SK-N-SH (cell line): ENCODE measurements at regions not wholly inside any gene's neighbourhood (a gene's known extent, or its start where the extent isn't known, plus 50 kb on each side); places are given as distances from the start of the nearest gene placed in this dataset.
A peak's percentile ranks its signal among the peaks of the same experiment; 100 is the strongest.

Experiments
- CTCF ChIA-PET: fragments of 300-600, 350-600 bp; formaldehyde crosslinking; extraction: SDS; loops from one replicate; lab custom pipeline; 2021; lab: Yijun Ruan, JAX
- POLR2A ChIA-PET: fragments of 350-600 bp; sonication (Branson Sonifier 250); formaldehyde crosslinking; extraction: SDS; loops from one replicate; lab custom pipeline; 2020; ENCODE audit warnings: antibody characterized with exemption, inconsistent platforms; lab: Yijun Ruan, JAX
- DNase-seq: peaks from one replicate; pipeline ENCODE4 v3.0.0; 2012
- H2AFZ ChIP-seq: fragments of 200-600 bp; sonication (generic); 2 replicates; pipeline ENCODE4 v1.8.1; 2016; ENCODE audit warnings: antibody characterized with exemption, mild to moderate bottlenecking, low read depth
- H3F3A ChIP-seq: fragments of 200-600 bp; sonication (generic); replicated peaks from 2 replicates; pipeline ENCODE3; 2016; ENCODE audit warnings: antibody characterized with exemption, mild to moderate bottlenecking; ENCODE audit not compliant: insufficient read depth
- H3K27ac ChIP-seq, 2 experiments: fragments of 200-500 bp in 1 of 2; fragments of 200-600 bp in 1 of 2; sonication (Bioruptor generic) in 1 of 2; sonication (generic), shearing (Covaris generic) in 1 of 2; 2 replicates each; pipeline versions ENCODE4 v1.5.1 to v1.6.1; 2014 to 2016; ENCODE audit warnings: low read depth in 2 of 2, inconsistent platforms in 1 of 2, low read length in 1 of 2, mild to moderate bottlenecking in 1 of 2, mixed read lengths in 1 of 2
- H3K27me3 ChIP-seq: fragments of 200-600 bp; sonication (generic), shearing (Covaris generic); 2 replicates; pipeline ENCODE4 v1.6.1; 2016; ENCODE audit warnings: mixed run types; ENCODE audit not compliant: insufficient read depth
- H3K36me3 ChIP-seq, 2 experiments: fragments of 200-500 bp in 1 of 2; fragments of 200-600 bp in 1 of 2; sonication (Bioruptor generic) in 1 of 2; sonication (generic) in 1 of 2; replicated peaks in 1 of 2; 2 replicates each; pipeline versions ENCODE3 to v1.5.1; 2014 to 2016; ENCODE audit warnings: low read length in 1 of 2, mild to moderate bottlenecking in 1 of 2; ENCODE audit not compliant: insufficient read depth in 2 of 2, control insufficient read depth in 1 of 2
- H3K4me1 ChIP-seq, 2 experiments: fragments of 200-500 bp in 1 of 2; fragments of 200-600 bp in 1 of 2; sonication (Bioruptor generic) in 1 of 2; sonication (generic), shearing (Covaris generic) in 1 of 2; 2 replicates each; pipeline versions ENCODE4 v1.5.1 to v1.6.1; 2014 to 2016; ENCODE audit warnings: low read depth in 1 of 2, low read length in 1 of 2, mixed run types in 1 of 2; ENCODE audit not compliant: insufficient read depth in 2 of 2, control insufficient read depth in 1 of 2
- H3K4me2 ChIP-seq: fragments of 200-600 bp; sonication (generic), shearing (Covaris generic); 2 replicates; pipeline ENCODE4 v1.6.1; 2017; ENCODE audit warnings: mixed run types
- H3K4me3 ChIP-seq, 2 experiments: fragments of 200-500 bp in 1 of 2; fragments of 200-600 bp in 1 of 2; sonication (Bioruptor generic) in 1 of 2; sonication (generic), shearing (Covaris generic) in 1 of 2; 2 replicates each; pipeline versions ENCODE4 v1.5.1 to v1.8.1; 2014 to 2016; ENCODE audit warnings: low read depth in 2 of 2, inconsistent platforms in 1 of 2, low read length in 1 of 2, mild to moderate bottlenecking in 1 of 2, mixed read lengths in 1 of 2, moderate library complexity in 1 of 2
- H3K79me2 ChIP-seq: fragments of 200-600 bp; sonication (generic); 2 replicates; pipeline ENCODE4 v1.8.1; 2017; ENCODE audit warnings: mild to moderate bottlenecking; ENCODE audit not compliant: insufficient read depth
- H3K9ac ChIP-seq: fragments of 200-600 bp; sonication (generic); 2 replicates; pipeline ENCODE4 v1.6.1; 2017; ENCODE audit warnings: mixed run types
- H3K9me2 ChIP-seq: fragments of 200-600 bp; sonication (generic); 2 replicates; pipeline ENCODE4 v1.6.1; 2017; ENCODE audit warnings: mixed run types
- H3K9me3 ChIP-seq: fragments of 200-600 bp; sonication (generic); 2 replicates; pipeline ENCODE4 v1.6.1; 2017; ENCODE audit warnings: mixed run types, mild to moderate bottlenecking, moderate library complexity
- H4K20me1 ChIP-seq: fragments of 200-600 bp; sonication (generic); 2 replicates; pipeline ENCODE4 v1.6.1; 2017; ENCODE audit warnings: mild to moderate bottlenecking, mixed run types; ENCODE audit not compliant: insufficient read depth
- FOSL2 ChIP-seq: IDR thresholded peaks from 2 replicates; pipeline ENCODE4 v1.4.0; 2012; ENCODE audit warnings: low read depth, mild to moderate bottlenecking, moderate library complexity, borderline replicate concordance
- GATA2 ChIP-seq: sonication (generic); formaldehyde crosslinking; IDR thresholded peaks from 2 replicates; pipeline ENCODE4 v1.5.0; 2020; ENCODE audit warnings: mild to moderate bottlenecking, missing genetic modification reagents
- NFIC ChIP-seq: IDR thresholded peaks from 2 replicates; pipeline ENCODE4 v1.4.0; 2012; ENCODE audit warnings: borderline replicate concordance
- POLR2AphosphoS5 ChIP-seq: IDR thresholded peaks from 2 replicates; pipeline ENCODE4 v1.6.1; 2012; ENCODE audit warnings: low read depth, low read length
- RCOR1 ChIP-seq: fragments of 150-350 bp; IDR thresholded peaks from 2 replicates; pipeline ENCODE4 v1.6.1; 2017; ENCODE audit warnings: antibody characterized with exemption, low read length
- RXRA ChIP-seq: IDR thresholded peaks from 2 replicates; pipeline ENCODE4 v1.4.0; 2012; ENCODE audit warnings: low read depth, mild to moderate bottlenecking, borderline replicate concordance
- SIN3A ChIP-seq: IDR thresholded peaks from 2 replicates; pipeline ENCODE4 v1.6.1; 2012; ENCODE audit warnings: low read depth, mild to moderate bottlenecking, low read length, moderate library complexity, borderline replicate concordance
- SMC3 ChIP-seq: IDR thresholded peaks from 2 replicates; pipeline ENCODE4 v1.6.1; 2012; ENCODE audit warnings: low read depth, low read length, improper control_type of control experiment
- YY1 ChIP-seq: IDR thresholded peaks from 2 replicates; pipeline ENCODE4 v1.4.0; 2012; ENCODE audit warnings: low read depth, mild to moderate bottlenecking
- WGBS: methylation state at CpG from one replicate; pipeline ENCODE4 v1.1.6; 2017; ENCODE audit warnings: low lambda C conversion rate; 5-methylcytosine and 5-hydroxymethylcytosine counted together
- TF ChIP-seq, protein P1 (sequence below): IDR thresholded peaks from 2 replicates; pipeline ENCODE4 v1.4.0; 2012; ENCODE audit warnings: low read depth

DNA sequence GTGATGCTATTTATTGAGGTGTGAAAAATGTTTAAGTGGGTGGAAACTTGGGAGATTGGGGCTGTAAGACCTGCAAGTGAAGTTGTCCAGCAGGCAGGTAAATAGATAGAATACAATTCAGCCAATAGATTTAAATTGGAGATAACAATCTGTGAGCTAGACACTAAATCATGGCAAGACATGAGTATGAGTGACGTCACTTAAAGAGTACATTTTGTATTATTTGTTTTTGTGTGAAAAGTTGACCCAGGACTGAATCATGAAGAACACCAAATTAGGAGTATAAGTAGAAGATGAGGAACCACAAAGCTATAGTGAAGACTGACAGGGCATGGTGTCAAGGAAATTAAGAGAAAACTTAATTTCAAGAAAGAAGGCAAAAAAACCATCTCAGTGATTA, 249.1 kb upstream of the SEMA3C start:
- H4K20me1 ChIP-seq: no peaks in the 10 kb centered on the region
- H3F3A ChIP-seq: no peaks in the 10 kb centered on the region
- CTCF ChIA-PET: interaction anchor here (0.6 to 1.6 kb wide), 4 partner anchors 9 to 261 kb away, joined by 3 to 6 read pairs (median 3); no protein-coding TSS in a partner anchor
- H3K9ac ChIP-seq: no peak overlapping the region
- no peaks in the 10 kb centered on the region for H3K27me3 ChIP-seq
- no peak overlapping the region for H3K27ac ChIP-seq
- TF ChIP-seq RXRA (no peak), RCOR1 (no peak)
- no peak overlapping the region for H3K4me3 ChIP-seq
- POLR2A ChIA-PET: no interaction called here
- H3K4me1 ChIP-seq: no peaks in the 10 kb centered on the region; a peak in 2 of 4 replicates
- WGBS: 91% methylated on average over 1 of the region's 1 CpG
- DNase-seq: no peak
- no peaks in the 10 kb centered on the region for H3K9me3 ChIP-seq
- no peaks in the 10 kb centered on the region for H3K79me2 ChIP-seq
- H3K4me2 ChIP-seq: no peak overlapping the region
- H3K9me2 ChIP-seq: no peaks in the 10 kb centered on the region
- no peak overlapping the region for H2AFZ ChIP-seq
- no peaks in the 10 kb centered on the region for H3K36me3 ChIP-seq

DNA sequence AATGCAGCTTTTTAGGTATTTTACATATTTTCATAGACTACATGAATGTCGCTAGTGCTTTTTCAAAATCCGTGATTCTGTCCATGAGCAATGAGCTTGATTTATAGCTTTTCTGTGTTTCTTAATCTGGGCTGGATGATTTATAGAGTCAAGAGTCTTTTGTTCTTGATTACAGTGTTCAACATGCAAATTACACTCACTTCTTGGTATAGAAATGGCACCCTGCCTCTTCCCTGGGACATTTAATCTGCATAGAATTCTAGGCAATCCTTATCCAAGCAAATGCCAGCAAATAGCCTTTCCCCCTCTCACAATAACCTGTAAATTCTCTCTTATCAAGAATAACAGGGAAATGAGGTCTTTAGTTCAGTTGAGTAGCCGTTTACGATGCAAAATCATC, 246.2 kb upstream of the SEMA3C start:
- no peak for DNase-seq
- POLR2A ChIA-PET: no interaction called here
- H4K20me1 ChIP-seq: no peaks in the 10 kb centered on the region
- WGBS: 96% methylated on average over 4 of the region's 4 CpGs
- no peak overlapping the region for H3K4me3 ChIP-seq
- peaks cover 17% of the 10 kb centered on the region for H3F3A ChIP-seq
- no peaks in the 10 kb centered on the region for H3K79me2 ChIP-seq
- H3K36me3 ChIP-seq: no peaks in the 10 kb centered on the region
- no peak overlapping the region for H3K4me2 ChIP-seq
- TF ChIP-seq SMC3 (no peak), POLR2AphosphoS5 (no peak), SIN3A (no peak)
- no peak overlapping the region for H3K9ac ChIP-seq
- H3K4me1 ChIP-seq: no peaks in the 10 kb centered on the region; a peak in 2 of 4 replicates
- H3K9me2 ChIP-seq: no peaks in the 10 kb centered on the region
- CTCF ChIA-PET: interaction anchor here (0.7 kb wide), 1 partner anchor 89 kb away, joined by 3 read pairs; no protein-coding TSS in a partner anchor
- no peaks in the 10 kb centered on the region for H3K27me3 ChIP-seq
- no peak overlapping the region for H3K27ac ChIP-seq
- H2AFZ ChIP-seq: no peak overlapping the region
- H3K9me3 ChIP-seq: no peaks in the 10 kb centered on the region

DNA sequence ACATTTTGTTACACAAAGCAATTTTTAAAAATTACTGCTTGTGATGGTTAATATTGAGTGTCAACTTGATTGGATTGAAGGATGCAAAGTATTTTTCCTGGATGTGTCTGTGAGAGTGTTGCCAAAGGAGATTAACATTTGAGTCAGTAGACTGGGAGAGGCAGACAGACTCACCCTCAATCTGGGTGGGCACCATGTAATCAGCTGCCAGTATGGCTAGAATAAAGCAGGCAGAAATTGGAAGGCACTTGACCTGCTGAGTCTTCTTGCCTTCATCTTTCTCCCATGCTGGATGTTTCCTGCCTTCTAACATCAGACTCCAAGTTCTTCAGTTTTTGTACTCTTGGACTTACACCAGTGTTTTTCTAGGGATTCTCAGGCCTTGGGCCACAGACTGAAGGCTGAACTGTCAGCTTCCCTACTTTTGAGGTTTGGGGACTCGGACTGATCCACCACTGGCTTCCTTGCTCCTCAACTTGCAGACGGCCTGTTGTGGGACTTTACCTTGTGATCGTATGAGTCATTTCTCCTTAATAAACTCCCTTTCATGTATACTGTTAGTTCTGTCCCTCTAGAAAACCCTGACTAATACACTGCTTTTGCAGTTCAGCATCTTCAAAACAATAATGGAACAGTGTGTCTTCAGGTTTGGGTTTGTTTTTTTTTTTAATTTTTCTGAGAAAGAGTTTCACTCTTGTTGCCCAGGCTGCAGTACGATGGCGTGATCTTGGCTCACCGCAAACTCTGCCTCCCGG, 244.1 kb upstream of the SEMA3C start:
- H3F3A ChIP-seq: peaks cover 28% of the 10 kb centered on the region
- H3K9me2 ChIP-seq: no peaks in the 10 kb centered on the region
- H3K4me2 ChIP-seq: no peak overlapping the region
- H3K4me3 ChIP-seq: no peak overlapping the region
- no peaks in the 10 kb centered on the region for H3K9me3 ChIP-seq
- peaks cover 0 to 3% of the 10 kb centered on the region in 2 experiments; a peak in 3 of 4 replicates for H3K4me1 ChIP-seq
- H3K27ac ChIP-seq: no peak overlapping the region
- POLR2A ChIA-PET: no interaction called here
- DNase-seq: no peak
- 91% methylated on average over 7 of the region's 7 CpGs for WGBS
- CTCF ChIA-PET: interaction anchor here (0.8 to 1.0 kb wide), 3 partner anchors 54 to 245 kb away, joined by 3 read pairs; no protein-coding TSS in a partner anchor
- H3K27me3 ChIP-seq: no peaks in the 10 kb centered on the region
- no peaks in the 10 kb centered on the region for H3K36me3 ChIP-seq
- H3K9ac ChIP-seq: no peak overlapping the region
- no peaks in the 10 kb centered on the region for H4K20me1 ChIP-seq
- TF ChIP-seq NFIC: no peak
- TF ChIP-seq FOSL2: 0 out of 2 replicates have a peak, but pooled peaks have one; percentile 9
- TF ChIP-seq, protein P1, sequence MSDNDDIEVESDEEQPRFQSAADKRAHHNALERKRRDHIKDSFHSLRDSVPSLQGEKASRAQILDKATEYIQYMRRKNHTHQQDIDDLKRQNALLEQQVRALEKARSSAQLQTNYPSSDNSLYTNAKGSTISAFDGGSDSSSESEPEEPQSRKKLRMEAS: no peak
- no peak for TF ChIP-seq GATA2 (CRISPR knock-in tag)
- TF ChIP-seq YY1: no peak
- no peaks in the 10 kb centered on the region for H3K79me2 ChIP-seq
- no peak overlapping the region for H2AFZ ChIP-seq
